Vagina (tissue), 2 donors: ENCODE measurements at regions not wholly inside any gene's neighbourhood (a gene's known extent, or its start where the extent isn't known, plus 50 kb on each side); places are given as distances from the start of the nearest gene placed in this dataset.

Source experiments
- DNase-seq, 2 donors: peaks; one replicate each; pipeline ENCODE4 v3.0.0-alpha.2; 2017; ENCODE audit errors: extremely low spot score in 2 of 2
- H3K27ac ChIP-seq: fragments of 200-600 bp; sonication (generic); one replicate; pipeline ENCODE4 v1.5.1; 2019
- H3K27me3 ChIP-seq: fragments of 200-600 bp; sonication (generic); one replicate; pipeline ENCODE4 v1.5.1; 2019
- H3K36me3 ChIP-seq, 2 donors: fragments of 200-600 bp; sonication (generic); one replicate each; pipeline ENCODE4 v1.5.1; 2017 to 2019
- H3K4me1 ChIP-seq: fragments of 200-600 bp; sonication (generic); one replicate; pipeline ENCODE4 v1.5.1; 2019
- H3K4me3 ChIP-seq, 2 donors: fragments of 200-600 bp; sonication (generic); 1 replicate in 1 of 2; 2 replicates in 1 of 2; pipeline ENCODE4 v1.5.1; 2016 to 2019
- H3K9me3 ChIP-seq: fragments of 200-600 bp; sonication (generic); one replicate; pipeline ENCODE4 v1.5.1; 2019
- CTCF ChIP-seq, 3 experiments: fragments of 450-650 bp in 2 of 3; fragments of 200-600 bp in 1 of 3; sonication (generic) in 1 of 3; IDR thresholded peaks; one replicate each; pipeline ENCODE4 v1.5.1; 2017 to 2019; ENCODE audit warnings: antibody characterized with exemption in 3 of 3, mild to moderate bottlenecking in 2 of 3, moderate library complexity in 2 of 3
- POLR2A ChIP-seq, 2 donors: fragments of 450-650 bp; IDR thresholded peaks; one replicate each; pipeline ENCODE4 v1.6.1; 2017; ENCODE audit warnings: antibody characterized with exemption in 2 of 2, mild to moderate bottlenecking in 2 of 2, moderate library complexity in 2 of 2
- POLR2AphosphoS5 ChIP-seq, 2 donors: sonication (generic); formaldehyde crosslinking; IDR thresholded peaks; one replicate each; pipeline ENCODE4 v1.9.0; 2017; ENCODE audit warnings: antibody characterized with exemption in 2 of 2, mild to moderate bottlenecking in 2 of 2, low read depth in 1 of 2; ENCODE audit not compliant: insufficient read depth in 1 of 2
- intact Hi-C: fragments of 100-400 bp; cut with DNase I; formaldehyde crosslinking; loops from one replicate; pipeline ENCODE4 v1.15.1; 2023

- no peak for TF ChIP-seq POLR2AphosphoS5 (IDR thresholded peaks at IDR 0.05; ENCODE audit: insufficient read depth in 1 of 2, low read depth in 1 of 2)
- TF ChIP-seq POLR2A (IDR thresholded peaks at IDR 0.05), result no peak
- no peak for TF ChIP-seq CTCF (IDR thresholded peaks at IDR 0.05)
- Histone ChIP-seq H3K9me3 (no peaks in the 10 kb centered on the region), H3K27ac (no peak overlapping the region), H3K36me3 (no peaks in the 10 kb centered on the region), H3K27me3 (no peaks in the 10 kb centered on the region), H3K4me1 (no peaks in the 10 kb centered on the region), H3K4me3 (no peak overlapping the region)
- no peak for DNase-seq
- intact Hi-C loops, result no loop called here
These were observed 140.0 kb upstream of the RPL38 start for GRCh38 chr17:74063439-74063838.

GRCh38 chr17:74070374-74070773 lies 133.1 kb upstream of the RPL38 start:
- Histone ChIP-seq H3K4me3 (no peak overlapping the region), H3K27me3 (no peaks in the 10 kb centered on the region), H3K27ac (no peak overlapping the region), H3K9me3 (no peaks in the 10 kb centered on the region), H3K4me1 (no peaks in the 10 kb centered on the region), H3K36me3 (no peaks in the 10 kb centered on the region)
- DNase-seq, result no peak
- intact Hi-C loops, result no loop called here
- no peak for TF ChIP-seq CTCF (IDR thresholded peaks at IDR 0.05)
- no peak for TF ChIP-seq POLR2A (IDR thresholded peaks at IDR 0.05)
- no peak for TF ChIP-seq POLR2AphosphoS5 (IDR thresholded peaks at IDR 0.05; ENCODE audit: insufficient read depth in 1 of 2, low read depth in 1 of 2)

- Histone ChIP-seq H3K4me3 (no peak overlapping the region), H3K27ac (no peak overlapping the region), H3K4me1 (no peaks in the 10 kb centered on the region), H3K9me3 (no peaks in the 10 kb centered on the region), H3K27me3 (no peaks in the 10 kb centered on the region), H3K36me3 (no peaks in the 10 kb centered on the region)
- TF ChIP-seq POLR2AphosphoS5 (IDR thresholded peaks at IDR 0.05; ENCODE audit: insufficient read depth in 1 of 2, low read depth in 1 of 2) (no peak), POLR2A (IDR thresholded peaks at IDR 0.05) (no peak), CTCF (IDR thresholded peaks at IDR 0.05) (no peak)
- DNase-seq, result no peak
- intact Hi-C loops, result no loop called here
These were observed 132.3 kb upstream of the RPL38 start for GRCh38 chr17:74070998-74071679.

- DNase-seq, result no peak
- no peak for TF ChIP-seq CTCF (IDR thresholded peaks at IDR 0.05)
- TF ChIP-seq POLR2AphosphoS5 (IDR thresholded peaks at IDR 0.05; ENCODE audit: insufficient read depth in 1 of 2, low read depth in 1 of 2), result no peak
- no peak for TF ChIP-seq POLR2A (IDR thresholded peaks at IDR 0.05)
- no peak overlapping the region for H3K4me3 ChIP-seq
- no peaks in the 10 kb centered on the region for H3K36me3 ChIP-seq
- no peak overlapping the region for H3K27ac ChIP-seq
- H3K9me3 ChIP-seq, result no peaks in the 10 kb centered on the region
- H3K27me3 ChIP-seq, result no peaks in the 10 kb centered on the region
- H3K4me1 ChIP-seq, result no peaks in the 10 kb centered on the region
- intact Hi-C loops, result no loop called here
These were observed 131.1 kb upstream of the RPL38 start for GRCh38 chr17:74072340-74072739.

GRCh38 chr17:74076446-74076845 lies 127.0 kb upstream of the RPL38 start:
- H3K27ac ChIP-seq, result no peak overlapping the region
- no peaks in the 10 kb centered on the region for H3K9me3 ChIP-seq
- TF ChIP-seq POLR2AphosphoS5 (IDR thresholded peaks at IDR 0.05; ENCODE audit: insufficient read depth in 1 of 2, low read depth in 1 of 2), result no peak
- TF ChIP-seq CTCF (IDR thresholded peaks at IDR 0.05), result no peak
- no peak for TF ChIP-seq POLR2A (IDR thresholded peaks at IDR 0.05)
- no peaks in the 10 kb centered on the region for H3K4me1 ChIP-seq
- H3K27me3 ChIP-seq, result no peaks in the 10 kb centered on the region
- intact Hi-C loops, result no loop called here
- DNase-seq, result no peak
- no peaks in the 10 kb centered on the region for H3K36me3 ChIP-seq
- no peak overlapping the region for H3K4me3 ChIP-seq
